ENCODE measurements at regions not wholly inside any gene's neighbourhood (a gene's known extent, or its start where the extent isn't known, plus 50 kb on each side); places are given as distances from the start of the nearest gene placed in this dataset.
"Not testable (repeated sequence)": the region's sequence is repeated elsewhere in the genome, so short reads cannot be mapped to it uniquely, and the experiment has no call there.

- TF ChIP-seq MAX (IDR thresholded peaks at IDR 0.05; ENCODE audit: low read depth, low read length) (no peak), CTCF (IDR thresholded peaks at IDR 0.05; ENCODE audit: low read depth, low read length) (no peak)
Measured at GRCh38 chr6:80959034-80959433, 793.4 kb downstream of the TENT5A start.

GRCh38 chr6:80956898-80957297, 795.6 kb downstream of the TENT5A start:
- H3K4me3 ChIP-seq (ENCODE audit: low read depth, low read length): no peak overlapping the region
- no peak for DNase-seq (ENCODE audit: low read depth)
- no peak for TF ChIP-seq POLR2A (IDR thresholded peaks at IDR 0.05; ENCODE audit: extremely low read depth, insufficient read length)
- TF ChIP-seq CTCF (IDR thresholded peaks at IDR 0.05; ENCODE audit: low read depth, low read length): no peak
- no peak for TF ChIP-seq MYC (IDR thresholded peaks at IDR 0.05; ENCODE audit: low read depth, low read length)
- TF ChIP-seq MAX (IDR thresholded peaks at IDR 0.05; ENCODE audit: low read depth, low read length): no peak

More at GRCh38 chr6:80959034-80959433, 793.4 kb downstream of the TENT5A start:
- no peak for DNase-seq (ENCODE audit: low read depth)
- H3K4me3 ChIP-seq (ENCODE audit: low read depth, low read length): no peak overlapping the region

- DNase-seq (ENCODE audit: low read depth); H3K4me3 ChIP-seq (ENCODE audit: low read depth, low read length): not testable (repeated sequence)
Measured at GRCh38 chr6:80952479-80952878, 800.0 kb downstream of the TENT5A start.

GRCh38 chr6:80946402-80946801, 806.1 kb downstream of the TENT5A start:
- DNase-seq (ENCODE audit: low read depth): no peak
- no peak overlapping the region for H3K4me3 ChIP-seq (ENCODE audit: low read depth, low read length)
- TF ChIP-seq MYC (IDR thresholded peaks at IDR 0.05; ENCODE audit: low read depth, low read length): no peak
- no peak for TF ChIP-seq POLR2A (IDR thresholded peaks at IDR 0.05; ENCODE audit: extremely low read depth, insufficient read length)
- no peak for TF ChIP-seq CTCF (IDR thresholded peaks at IDR 0.05; ENCODE audit: low read depth, low read length)
- TF ChIP-seq MAX (IDR thresholded peaks at IDR 0.05; ENCODE audit: low read depth, low read length): no peak

GRCh38 chr6:80942911-80943310, 809.6 kb downstream of the TENT5A start:
- no peak for TF ChIP-seq MYC (IDR thresholded peaks at IDR 0.05; ENCODE audit: low read depth, low read length)
- TF ChIP-seq CTCF (IDR thresholded peaks at IDR 0.05; ENCODE audit: low read depth, low read length): no peak
- no peak for TF ChIP-seq MAX (IDR thresholded peaks at IDR 0.05; ENCODE audit: low read depth, low read length)
- TF ChIP-seq POLR2A (IDR thresholded peaks at IDR 0.05; ENCODE audit: extremely low read depth, insufficient read length): no peak
- no peak overlapping the region for H3K4me3 ChIP-seq (ENCODE audit: low read depth, low read length)
- no peak for DNase-seq (ENCODE audit: low read depth)

GRCh38 chr6:80940976-80941375, 811.5 kb downstream of the TENT5A start:
- no peak overlapping the region for H3K4me3 ChIP-seq (ENCODE audit: low read depth, low read length)
- no peak for DNase-seq (ENCODE audit: low read depth)
- TF ChIP-seq MAX (IDR thresholded peaks at IDR 0.05; ENCODE audit: low read depth, low read length) (no peak), POLR2A (IDR thresholded peaks at IDR 0.05; ENCODE audit: extremely low read depth, insufficient read length) (no peak), MYC (IDR thresholded peaks at IDR 0.05; ENCODE audit: low read depth, low read length) (no peak), CTCF (IDR thresholded peaks at IDR 0.05; ENCODE audit: low read depth, low read length) (no peak)

Measured in NB4 (cell line).